H1 (cell line): ENCODE measurements at regions not wholly inside any gene's neighbourhood (a gene's known extent, or its start where the extent isn't known, plus 50 kb on each side); places are given as distances from the start of the nearest gene placed in this dataset.

Experiments
- CTCF ChIA-PET: fragments of 300-600 bp; sonication (Branson Sonifier 250); formaldehyde crosslinking; loops from one replicate; lab custom pipeline; 2021; ENCODE audit not compliant: partially characterized antibody; lab: Charles Lee
- POLR2A ChIA-PET: fragments of 300-600 bp; sonication (Branson Sonifier 250); formaldehyde crosslinking; loops from one replicate; lab custom pipeline; 2021; ENCODE audit warnings: inconsistent platforms; ENCODE audit not compliant: partially characterized antibody; lab: Charles Lee
- DNase-seq, 2 experiments: peaks; one replicate each; pipeline versions ENCODE4 v3.0.0 to v3.0.0-alpha.2; 2010 to 2022; ENCODE audit warnings: low spot score in 2 of 2, low read depth in 1 of 2, mixed read lengths in 1 of 2
- FAIRE-seq: peaks from 2 replicates; lab custom pipeline; 2011; peaks lifted over from hg19 to GRCh38; lab: Jason Lieb, UNC
- H2AFZ ChIP-seq: 2 replicates; pipeline ENCODE4 v1.8.1; 2012; ENCODE audit warnings: low read length, inconsistent platforms
- H2AK5ac ChIP-seq: 2 replicates; pipeline ENCODE4 v1.6.1; 2013; ENCODE audit warnings: low read depth, low read length
- H2BK120ac ChIP-seq: replicated peaks from 2 replicates; pipeline ENCODE3; 2013; ENCODE audit warnings: low read depth, low read length, inconsistent platforms
- H2BK12ac ChIP-seq: 2 replicates; pipeline ENCODE4 v1.6.1; 2013; ENCODE audit warnings: low read depth, low read length
- H2BK15ac ChIP-seq: 2 replicates; pipeline ENCODE4 v1.6.1; 2013; ENCODE audit warnings: low read length
- H2BK20ac ChIP-seq: 2 replicates; pipeline ENCODE4 v1.6.1; 2013; ENCODE audit warnings: low read length
- H2BK5ac ChIP-seq: 2 replicates; pipeline ENCODE4 v1.6.1; 2013; ENCODE audit warnings: low read depth, low read length
- H3K14ac ChIP-seq: 2 replicates; pipeline ENCODE4 v1.6.1; 2013; ENCODE audit warnings: inconsistent platforms; ENCODE audit not compliant: insufficient read length
- H3K18ac ChIP-seq: 2 replicates; pipeline ENCODE4 v1.6.1; 2013; ENCODE audit warnings: low read length; ENCODE audit errors: extremely low read depth
- H3K23ac ChIP-seq: 2 replicates; pipeline ENCODE4 v1.6.1; 2013; ENCODE audit warnings: inconsistent platforms; ENCODE audit not compliant: insufficient read length
- H3K23me2 ChIP-seq: 2 replicates; pipeline ENCODE4 v1.6.1; 2013; ENCODE audit warnings: low read depth, low read length
- H3K27ac ChIP-seq: 2 replicates; pipeline ENCODE4 v1.6.1; 2011; ENCODE audit warnings: low read depth, low read length, inconsistent platforms
- H3K27me3 ChIP-seq, 4 experiments: replicated peaks in 1 of 4; 1 replicate in 1 of 4; 2 replicates in 3 of 4; pipeline versions ENCODE4 v1.6.1 to v1.8.1; 2011 to 2013; ENCODE audit warnings: low read length in 3 of 4, mild to moderate bottlenecking in 3 of 4, inconsistent platforms in 2 of 4, mixed read lengths in 2 of 4, moderate library complexity in 1 of 4; ENCODE audit not compliant: control insufficient read depth in 3 of 4, insufficient read depth in 3 of 4; ENCODE audit errors: extremely low read depth in 1 of 4
- H3K36me3 ChIP-seq, 4 experiments: 2 replicates each; pipeline versions ENCODE4 v1.6.1 to v1.8.1; 2011 to 2013; ENCODE audit warnings: mild to moderate bottlenecking in 4 of 4, low read length in 3 of 4, moderate library complexity in 2 of 4, control low read depth in 1 of 4, inconsistent platforms in 1 of 4; ENCODE audit not compliant: insufficient read depth in 4 of 4, control insufficient read depth in 2 of 4
- H3K4ac ChIP-seq: replicated peaks from 2 replicates; pipeline ENCODE3; 2013; ENCODE audit warnings: low read length, low read depth, mixed read lengths, inconsistent platforms; ENCODE audit not compliant: insufficient read length
- H3K4me1 ChIP-seq, 4 experiments: replicated peaks in 1 of 4; 1 replicate in 1 of 4; 2 replicates in 3 of 4; pipeline versions ENCODE4 v1.6.1 to v1.8.1; 2011 to 2013; ENCODE audit warnings: low read length in 3 of 4, inconsistent platforms in 2 of 4, mixed read lengths in 1 of 4; ENCODE audit not compliant: insufficient read depth in 4 of 4, control insufficient read depth in 3 of 4
- H3K4me2 ChIP-seq, 2 experiments: 2 replicates each; pipeline versions ENCODE4 v1.6.1 to v1.8.1; 2011 to 2013; ENCODE audit warnings: low read depth in 2 of 2, low read length in 2 of 2, control low read depth in 1 of 2, inconsistent platforms in 1 of 2, mild to moderate bottlenecking in 1 of 2; ENCODE audit not compliant: insufficient read depth in 1 of 2
- H3K4me3 ChIP-seq, 4 experiments: fragments of 200-600, 300-600 bp in 1 of 4; sonication (generic), shearing (Covaris generic), sonication (Bioruptor Twin) in 1 of 4; 2 replicates each; pipeline versions ENCODE4 v1.5.1 to v1.8.1; 2011 to 2016; ENCODE audit warnings: low read length in 4 of 4, low read depth in 3 of 4, control low read depth in 2 of 4, inconsistent platforms in 2 of 4, mild to moderate bottlenecking in 2 of 4, mixed read lengths in 1 of 4, moderate library complexity in 1 of 4; ENCODE audit not compliant: insufficient read depth in 2 of 4; ENCODE audit errors: extremely low read depth in 1 of 4
- H3K56ac ChIP-seq: replicated peaks from 2 replicates; pipeline ENCODE3; 2013; ENCODE audit warnings: low read depth, mild to moderate bottlenecking, mixed read lengths, low read length, inconsistent platforms; ENCODE audit not compliant: insufficient read length
- H3K79me1 ChIP-seq: 2 replicates; pipeline ENCODE4 v1.6.1; 2013; ENCODE audit warnings: low read depth, low read length, control low read depth
- H3K79me2 ChIP-seq, 2 experiments: 2 replicates each; pipeline versions ENCODE4 v1.6.1 to v1.8.1; 2012 to 2013; ENCODE audit warnings: low read length in 2 of 2, mild to moderate bottlenecking in 2 of 2, inconsistent platforms in 1 of 2; ENCODE audit not compliant: insufficient read depth in 2 of 2, control insufficient read depth in 1 of 2
- H3K9ac ChIP-seq, 4 experiments: replicated peaks in 1 of 4; 1 replicate in 1 of 4; 2 replicates in 3 of 4; pipeline versions ENCODE4 v1.6.1 to v1.8.1; 2011 to 2013; ENCODE audit warnings: low read depth in 3 of 4, low read length in 3 of 4, control low read depth in 2 of 4, mild to moderate bottlenecking in 2 of 4, moderate library complexity in 2 of 4, inconsistent platforms in 1 of 4; ENCODE audit errors: extremely low read depth in 1 of 4
- H3K9me3 ChIP-seq, 2 experiments: 2 replicates each; pipeline versions ENCODE4 v1.6.1 to v1.8.1; 2012 to 2013; ENCODE audit warnings: mild to moderate bottlenecking in 2 of 2, moderate library complexity in 2 of 2, control low read depth in 1 of 2, inconsistent platforms in 1 of 2, low read depth in 1 of 2, low read length in 1 of 2, mixed read lengths in 1 of 2; ENCODE audit not compliant: insufficient read depth in 2 of 2
- H4K20me1 ChIP-seq, 2 experiments: replicated peaks in 1 of 2; 2 replicates each; pipeline versions ENCODE3 to v1.8.1; 2011 to 2013; ENCODE audit warnings: inconsistent platforms in 2 of 2, low read length in 2 of 2, mild to moderate bottlenecking in 1 of 2; ENCODE audit not compliant: insufficient read depth in 2 of 2, control insufficient read depth in 1 of 2
- H4K5ac ChIP-seq: 2 replicates; pipeline ENCODE4 v1.6.1; 2013; ENCODE audit warnings: low read length, low read depth, mixed read lengths, inconsistent platforms; ENCODE audit not compliant: insufficient read length
- H4K8ac ChIP-seq: 2 replicates; pipeline ENCODE4 v1.8.0; 2013; ENCODE audit warnings: mild to moderate bottlenecking, moderate library complexity, low read length, inconsistent platforms; ENCODE audit not compliant: insufficient read depth; ENCODE audit errors: extremely low read depth
- H4K91ac ChIP-seq: replicated peaks from 2 replicates; pipeline ENCODE3; 2013; ENCODE audit warnings: low read length, mixed read lengths, inconsistent platforms; ENCODE audit not compliant: insufficient read length
- BCL11A ChIP-seq, 2 experiments: IDR thresholded peaks; one replicate each; pipeline ENCODE4 v1.6.1; 2011; ENCODE audit warnings: low read depth in 2 of 2, low read length in 2 of 2, mild to moderate bottlenecking in 2 of 2
- CREB1 ChIP-seq: IDR thresholded peaks from 2 replicates; pipeline ENCODE4 v1.6.1; 2012; ENCODE audit warnings: inconsistent platforms
- whole genome bisulfite sequencing, 2 experiments: shearing (Covaris generic) in 1 of 2; methylation state at CpG; one replicate each; pipeline versions ENCODE4 v1.1.6 to v1.1.7; 2013 to 2015; ENCODE audit warnings: low lambda C conversion rate in 2 of 2, mixed read lengths in 2 of 2, inconsistent platforms in 1 of 2, low coverage in 1 of 2, missing lambda C conversion rate in 1 of 2; ENCODE audit not compliant: insufficient replicate concordance in 2 of 2, insufficient coverage in 1 of 2, insufficient read length in 1 of 2; ENCODE audit errors: extremely low coverage in 1 of 2, missing lambda C conversion rate in 1 of 2; 5-methylcytosine and 5-hydroxymethylcytosine counted together

- Histone ChIP-seq H4K91ac (no peak overlapping the region), H3K4me1 (no peaks in the 10 kb centered on the region), H4K20me1 (no peaks in the 10 kb centered on the region), H3K23me2 (no peaks in the 10 kb centered on the region), H3K79me1 (no peaks in the 10 kb centered on the region), H3K4me3 (no peak overlapping the region), H3K36me3 (no peaks in the 10 kb centered on the region), H3K14ac (no peak overlapping the region), H2AK5ac (no peak overlapping the region), H2BK20ac (no peak overlapping the region), H3K27me3 (no peaks in the 10 kb centered on the region), H2BK5ac (no peak overlapping the region), H3K9me3 (peaks cover 0 to 3% of the 10 kb centered on the region in 2 experiments; a peak in 2 of 4 replicates), H2BK120ac (no peak overlapping the region), H3K4me2 (no peak overlapping the region), H2AFZ (no peak overlapping the region), H4K5ac (no peak overlapping the region), H3K27ac (no peak overlapping the region), H3K4ac (no peak overlapping the region), H3K56ac (no peak overlapping the region), H3K18ac (no peak overlapping the region), H3K79me2 (no peaks in the 10 kb centered on the region), H2BK12ac (no peak overlapping the region), H3K9ac (no peak overlapping the region), H2BK15ac (no peak overlapping the region), H4K8ac (no peak overlapping the region), H3K23ac (no peak overlapping the region)
- POLR2A ChIA-PET: no interaction called here
- DNase-seq: no peak
- WGBS, 2 experiments: 93% methylated on average over 2 of the region's 2 CpGs; no CpG with 5 or more reads in 1 of the 2 experiments
- no peak for FAIRE-seq
- TF ChIP-seq BCL11A (IDR thresholded peaks at IDR 0.05; ENCODE audit: low read depth in 2 of 2, low read length in 2 of 2) (no peak), CREB1 (no peak)
- CTCF ChIA-PET: interaction anchor here (0.6 kb wide), 1 partner anchor 29 kb away, joined by 4 read pairs; no protein-coding TSS in a partner anchor
These were observed 1113.7 kb downstream of the CDH11 start for GRCh38 chr16:64008131-64008530.
